A673 (cell line): ENCODE measurements at regions not wholly inside any gene's neighbourhood (a gene's known extent, or its start where the extent isn't known, plus 50 kb on each side); places are given as distances from the start of the nearest gene placed in this dataset.

ENCODE experiments used
- BruUV-seq: library from RNA; stranded (reverse); fragments of 400-500 nt; replicated peaks from 2 replicates; lab custom pipeline; 2021; lab: Mats Ljungman, UMichigan
- CTCF ChIA-PET: fragments of 300-600 bp; sonication (Branson Sonifier 250); formaldehyde crosslinking; loops from one replicate; lab custom pipeline; 2022; ENCODE audit warnings: antibody characterized with exemption; lab: Charles Lee
- POLR2A ChIA-PET: fragments of 300-600 bp; sonication (Branson Sonifier 250); formaldehyde crosslinking; loops from one replicate; lab custom pipeline; 2022; ENCODE audit warnings: antibody characterized with exemption; ENCODE audit not compliant: low non-redundant PET; lab: Charles Lee
- DNase-seq: peaks from one replicate; pipeline ENCODE4 v3.0.0-alpha.2; 2015; ENCODE audit warnings: low spot score
- H3K27ac ChIP-seq: fragments of 200-600 bp; sonication (generic); 2 replicates; pipeline ENCODE4 v1.5.1; 2016; ENCODE audit warnings: mixed run types, low read depth, mild to moderate bottlenecking, mixed read lengths, antibody characterized with exemption, low read length; ENCODE audit not compliant: poor library complexity, severe bottlenecking
- H3K27me3 ChIP-seq: fragments of 200-600 bp; sonication (generic); replicated peaks from 2 replicates; pipeline ENCODE4 v1.6.1; 2017; ENCODE audit warnings: mixed run types, low read depth, mild to moderate bottlenecking, mixed read lengths, antibody characterized with exemption, low read length; ENCODE audit not compliant: insufficient read depth, poor library complexity
- H3K36me3 ChIP-seq: fragments of 200-600 bp; sonication (generic); 2 replicates; pipeline ENCODE4 v1.6.1; 2016; ENCODE audit warnings: mixed run types, mild to moderate bottlenecking, mixed read lengths, antibody characterized with exemption, low read length; ENCODE audit not compliant: insufficient read depth, poor library complexity, severe bottlenecking
- H3K4me1 ChIP-seq: fragments of 200-600 bp; sonication (generic); 2 replicates; pipeline ENCODE4 v1.6.1; 2017; ENCODE audit warnings: mixed run types, mild to moderate bottlenecking, mixed read lengths, antibody characterized with exemption, low read length; ENCODE audit not compliant: insufficient read depth, poor library complexity, severe bottlenecking
- H3K4me3 ChIP-seq: fragments of 200-600 bp; sonication (generic); 2 replicates; pipeline ENCODE4 v1.5.1; 2016; ENCODE audit warnings: low read depth, mixed run types, mild to moderate bottlenecking, mixed read lengths, low read length; ENCODE audit not compliant: poor library complexity, severe bottlenecking
- H3K9me3 ChIP-seq: fragments of 200-600 bp; sonication (generic); 2 replicates; pipeline ENCODE4 v1.6.1; 2016; ENCODE audit warnings: mixed run types, low read depth, mild to moderate bottlenecking, mixed read lengths, antibody characterized with exemption, low read length; ENCODE audit not compliant: poor library complexity, severe bottlenecking
- CTCF ChIP-seq: fragments of 300-800, 200-600 bp; sonication (generic); conservative IDR thresholded peaks from 2 replicates; pipeline ENCODE4 v1.5.1; 2017; ENCODE audit warnings: low read depth, mild to moderate bottlenecking, antibody characterized with exemption, low read length, moderate library complexity, mixed read lengths
- EZH2 ChIP-seq: fragments of 200-600 bp; sonication (generic); IDR thresholded peaks from 2 replicates; pipeline ENCODE4 v1.6.1; 2017; ENCODE audit warnings: borderline replicate concordance, low read depth, mild to moderate bottlenecking, mixed read lengths, antibody characterized with exemption, low read length; ENCODE audit not compliant: poor library complexity, severe bottlenecking
- intact Hi-C: fragments of 100-400 bp; cut with micrococcal nuclease; formaldehyde crosslinking; loops from one replicate; pipeline ENCODE4 v1.10.0; 2022; ENCODE audit not compliant: unreplicated experiment

GRCh38 chr7:116087984-116088383 is 57.4 kb upstream of the TFEC start:
- TF ChIP-seq EZH2 (no peak), CTCF (no peak)
- ChIA-PET CTCF (no interaction called here), POLR2A (no interaction called here)
- no TSS peak for BruUV-seq
- DNase-seq: no peak
- H3K4me1 ChIP-seq: no peaks in the 10 kb centered on the region
- no peak overlapping the region for H3K27ac ChIP-seq
- H3K36me3 ChIP-seq: no peaks in the 10 kb centered on the region
- H3K4me3 ChIP-seq: no peak overlapping the region
- H3K27me3 ChIP-seq: no peaks in the 10 kb centered on the region
- H3K9me3 ChIP-seq: no peaks in the 10 kb centered on the region
- intact Hi-C loops: no loop called here

- TF ChIP-seq EZH2: no peak
- TF ChIP-seq CTCF: no peak
- Histone ChIP-seq H3K4me3 (no peak overlapping the region), H3K27me3 (no peaks in the 10 kb centered on the region), H3K9me3 (no peaks in the 10 kb centered on the region), H3K36me3 (no peaks in the 10 kb centered on the region), H3K27ac (no peak overlapping the region), H3K4me1 (no peaks in the 10 kb centered on the region)
- intact Hi-C loops: no loop called here
- CTCF ChIA-PET: no interaction called here
- BruUV-seq: no TSS peak
- POLR2A ChIA-PET: no interaction called here
- DNase-seq: no peak
Measured at GRCh38 chr7:116089293-116089692, 58.7 kb upstream of the TFEC start.

- ChIA-PET POLR2A (no interaction called here), CTCF (no interaction called here)
- no peaks in the 10 kb centered on the region for H3K27me3 ChIP-seq
- no peaks in the 10 kb centered on the region for H3K36me3 ChIP-seq
- H3K27ac ChIP-seq: no peak overlapping the region
- H3K4me3 ChIP-seq: no peak overlapping the region
- H3K9me3 ChIP-seq: no peaks in the 10 kb centered on the region
- TF ChIP-seq EZH2 (no peak), CTCF (no peak)
- no peak for DNase-seq
- BruUV-seq: no TSS peak
- intact Hi-C loops: no loop called here
- no peaks in the 10 kb centered on the region for H3K4me1 ChIP-seq
Measured at GRCh38 chr7:116093516-116094301, 63.1 kb upstream of the TFEC start.
